ENCODE measurements at regions not wholly inside any gene's neighbourhood (a gene's known extent, or its start where the extent isn't known, plus 50 kb on each side); places are given as distances from the start of the nearest gene placed in this dataset.
"Not testable (repeated sequence)": the region's sequence is repeated elsewhere in the genome, so short reads cannot be mapped to it uniquely, and the experiment has no call there.

DNA sequence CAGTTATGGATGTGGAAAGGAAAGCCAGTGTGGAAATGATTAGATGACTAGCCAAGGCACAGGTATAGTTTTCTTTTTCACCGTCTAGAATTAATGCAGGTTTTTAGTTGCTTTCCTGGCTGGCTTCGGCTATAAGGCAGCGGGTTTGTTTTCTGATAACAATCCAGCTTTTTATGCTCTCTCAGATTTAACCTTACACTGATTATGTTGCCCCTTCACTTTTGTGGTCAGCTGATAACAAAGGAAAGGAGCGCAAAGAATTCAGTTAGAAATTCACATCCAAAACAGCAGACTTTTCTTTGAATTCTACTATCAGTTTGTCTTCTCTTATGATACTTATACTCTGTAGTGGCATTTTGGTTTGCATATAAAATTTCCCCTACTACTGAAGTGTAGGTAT, 94.2 kb upstream of the CENPE start:
- no peaks in the 10 kb centered on the region for H3K9me3 Mint-ChIP-seq

DNA sequence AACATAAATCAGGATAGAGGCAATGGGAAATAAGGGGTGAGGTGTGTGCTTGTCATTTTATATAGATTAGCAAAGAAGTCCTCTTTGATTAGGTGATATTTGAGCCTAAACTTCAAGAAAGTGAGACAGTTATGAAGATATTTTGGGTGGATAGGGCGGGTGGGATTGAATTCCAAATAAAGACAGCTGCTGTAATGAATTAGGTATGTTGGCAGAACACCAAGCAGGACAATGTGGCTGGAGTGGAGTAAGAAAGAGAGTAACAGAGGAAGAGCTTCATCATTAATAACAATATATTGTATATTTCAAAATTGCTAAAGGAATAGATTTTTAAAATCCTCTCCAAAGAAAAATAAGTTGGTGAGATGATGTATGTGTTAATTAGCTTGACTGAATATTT, 91.0 kb upstream of the CENPE start:
- peaks cover 20% of the 10 kb centered on the region for H3K36me3 Mint-ChIP-seq (ENCODE audit: low read depth)

More for the DNA sequence above, 94.2 kb upstream of the CENPE start:
- Mint-ChIP-seq H3K27me3 (ENCODE audit: low read depth) (no peaks in the 10 kb centered on the region), H3K36me3 (ENCODE audit: low read depth) (peaks cover 4% of the 10 kb centered on the region), H3K27ac (ENCODE audit: unreplicated experiment) (no peak overlapping the region), H3K4me3 (no peak overlapping the region), H3K4me1 (peaks cover 25% of the 10 kb centered on the region)
- DNase-seq (ENCODE audit: low read depth, low spot score), result no peak
- TF ChIP-seq, protein P1, sequence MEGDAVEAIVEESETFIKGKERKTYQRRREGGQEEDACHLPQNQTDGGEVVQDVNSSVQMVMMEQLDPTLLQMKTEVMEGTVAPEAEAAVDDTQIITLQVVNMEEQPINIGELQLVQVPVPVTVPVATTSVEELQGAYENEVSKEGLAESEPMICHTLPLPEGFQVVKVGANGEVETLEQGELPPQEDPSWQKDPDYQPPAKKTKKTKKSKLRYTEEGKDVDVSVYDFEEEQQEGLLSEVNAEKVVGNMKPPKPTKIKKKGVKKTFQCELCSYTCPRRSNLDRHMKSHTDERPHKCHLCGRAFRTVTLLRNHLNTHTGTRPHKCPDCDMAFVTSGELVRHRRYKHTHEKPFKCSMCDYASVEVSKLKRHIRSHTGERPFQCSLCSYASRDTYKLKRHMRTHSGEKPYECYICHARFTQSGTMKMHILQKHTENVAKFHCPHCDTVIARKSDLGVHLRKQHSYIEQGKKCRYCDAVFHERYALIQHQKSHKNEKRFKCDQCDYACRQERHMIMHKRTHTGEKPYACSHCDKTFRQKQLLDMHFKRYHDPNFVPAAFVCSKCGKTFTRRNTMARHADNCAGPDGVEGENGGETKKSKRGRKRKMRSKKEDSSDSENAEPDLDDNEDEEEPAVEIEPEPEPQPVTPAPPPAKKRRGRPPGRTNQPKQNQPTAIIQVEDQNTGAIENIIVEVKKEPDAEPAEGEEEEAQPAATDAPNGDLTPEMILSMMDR (conservative IDR thresholded peaks at IDR 0.05), result no peak

GRCh38 chr4:103272174-103272573, 74.0 kb upstream of the CENPE start:
- H3K27me3 Mint-ChIP-seq (ENCODE audit: low read depth), result no peaks in the 10 kb centered on the region
- DNase-seq (ENCODE audit: low read depth, low spot score), result no peak
- H3K4me3 Mint-ChIP-seq, result no peak overlapping the region
- H3K27ac Mint-ChIP-seq (ENCODE audit: unreplicated experiment), result no peak overlapping the region
- H3K4me1 Mint-ChIP-seq, result peaks cover 5% of the 10 kb centered on the region
- TF ChIP-seq, protein P1 (conservative IDR thresholded peaks at IDR 0.05), result no peak
- peaks cover 34% of the 10 kb centered on the region for H3K36me3 Mint-ChIP-seq (ENCODE audit: low read depth)
- peaks cover 11% of the 10 kb centered on the region for H3K9me3 Mint-ChIP-seq

More for the DNA sequence above, 91.0 kb upstream of the CENPE start:
- Mint-ChIP-seq H3K9me3 (peaks cover 12% of the 10 kb centered on the region), H3K27ac (ENCODE audit: unreplicated experiment) (no peak overlapping the region), H3K27me3 (ENCODE audit: low read depth) (no peaks in the 10 kb centered on the region), H3K4me3 (no peak overlapping the region), H3K4me1 (peaks cover 11% of the 10 kb centered on the region)
- TF ChIP-seq, protein P1 (conservative IDR thresholded peaks at IDR 0.05), result no peak
- no peak for DNase-seq (ENCODE audit: low read depth, low spot score)

- Mint-ChIP-seq H3K9me3 (peaks cover 17% of the 10 kb centered on the region), H3K4me3 (no peak overlapping the region), H3K27ac (ENCODE audit: unreplicated experiment) (no peak overlapping the region), H3K36me3 (ENCODE audit: low read depth) (peaks cover 46% of the 10 kb centered on the region), H3K27me3 (ENCODE audit: low read depth) (no peaks in the 10 kb centered on the region), H3K4me1 (no peaks in the 10 kb centered on the region)
- no peak for DNase-seq (ENCODE audit: low read depth, low spot score)
- TF ChIP-seq, protein P1 (conservative IDR thresholded peaks at IDR 0.05), result no peak
Measured at GRCh38 chr4:103268746-103269145, 70.6 kb upstream of the CENPE start.

DNA sequence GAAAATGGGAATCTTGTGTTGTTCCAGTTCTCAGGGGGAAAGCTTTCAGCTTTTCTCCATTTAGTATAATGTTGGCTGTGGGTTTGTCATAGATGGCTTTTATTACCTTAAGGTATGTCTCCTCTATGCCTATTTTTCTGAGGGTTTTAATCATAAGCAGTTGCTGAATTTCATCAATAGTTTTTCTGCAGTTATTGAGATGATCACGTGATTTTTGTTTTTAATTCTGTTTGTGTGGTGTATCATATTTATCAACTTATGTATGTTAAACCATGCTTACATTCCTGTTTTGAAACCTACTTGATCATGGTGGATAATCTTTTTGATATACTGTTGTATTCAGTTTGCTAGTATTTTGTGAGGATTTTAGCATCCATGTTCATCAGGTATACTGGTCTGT, 66.8 kb upstream of the CENPE start:
- H3K9me3 Mint-ChIP-seq, result peaks cover 18% of the 10 kb centered on the region
- no peak for DNase-seq (ENCODE audit: low read depth, low spot score)
- H3K4me1 Mint-ChIP-seq, result no peaks in the 10 kb centered on the region
- H3K4me3 Mint-ChIP-seq, result no peak overlapping the region
- peaks cover 38% of the 10 kb centered on the region for H3K36me3 Mint-ChIP-seq (ENCODE audit: low read depth)
- H3K27ac Mint-ChIP-seq (ENCODE audit: unreplicated experiment), result no peak overlapping the region
- no peaks in the 10 kb centered on the region for H3K27me3 Mint-ChIP-seq (ENCODE audit: low read depth)
- TF ChIP-seq, protein P1 (conservative IDR thresholded peaks at IDR 0.05), result no peak

- DNase-seq (ENCODE audit: low read depth, low spot score); H3K9me3 Mint-ChIP-seq; H3K27me3 Mint-ChIP-seq (ENCODE audit: low read depth); H3K36me3 Mint-ChIP-seq (ENCODE audit: low read depth): not testable (repeated sequence)
- Mint-ChIP-seq H3K4me1 (peaks cover 34% of the 10 kb centered on the region), H3K27ac (ENCODE audit: unreplicated experiment) (peak overlapping the region; percentile 99), H3K4me3 (peak overlapping the region; percentile 91)
Measured at GRCh38 chr4:103256068-103256467, 57.9 kb upstream of the CENPE start.
